GM12878 (cell line): ENCODE measurements at regions not wholly inside any gene's neighbourhood (a gene's known extent, or its start where the extent isn't known, plus 50 kb on each side); places are given as distances from the start of the nearest gene placed in this dataset.
A peak's percentile ranks its signal among the peaks of the same experiment; 100 is the strongest.

ENCODE experiments used
- ATAC-seq: fragments of 200-7000 bp; cut with Tn5 transposase; 3 replicates; pipeline ENCODE4 v1.9.1; 2020; ENCODE audit warnings: mild to moderate bottlenecking, moderate library complexity
- BruUV-seq: library from RNA; stranded (reverse); fragments of 400-500 nt; replicated peaks from 2 replicates; lab custom pipeline; 2021; lab: Mats Ljungman, UMichigan
- CTCF ChIA-PET: fragments of 300-600 bp; sonication (Branson Sonifier 250); formaldehyde crosslinking; extraction: SDS; loops from one replicate; lab custom pipeline; 2021; ENCODE audit warnings: inconsistent platforms; lab: Yijun Ruan, JAX
- POLR2A ChIA-PET: fragments of 350-600 bp; formaldehyde crosslinking; extraction: SDS; loops from one replicate; lab custom pipeline; 2021; ENCODE audit warnings: inconsistent platforms; lab: Charles Lee
- RAD21 ChIA-PET: fragments of 300-600 bp; sonication (Branson Sonifier 250); formaldehyde crosslinking; loops from one replicate; lab custom pipeline; 2023; ENCODE audit warnings: antibody characterized with exemption; ENCODE audit not compliant: unreplicated experiment; lab: Charles Lee
- SMC1A ChIA-PET: fragments of 300-600 bp; sonication (Branson Sonifier 250); formaldehyde crosslinking; loops from one replicate; lab custom pipeline; 2023; ENCODE audit not compliant: unreplicated experiment, uncharacterized antibody; lab: Charles Lee
- DNase-seq: peaks from one replicate; pipeline ENCODE4 v3.0.0-alpha.2; 2011; ENCODE audit warnings: low read depth, low spot score
- FAIRE-seq: peaks from 3 replicates; lab custom pipeline; 2011; peaks lifted over from hg19 to GRCh38; lab: Jason Lieb, UNC
- H2AFZ ChIP-seq: 2 replicates; pipeline ENCODE4 v1.6.0; 2011; ENCODE audit warnings: low read depth, low read length, control low read depth; ENCODE audit not compliant: control insufficient read depth
- H3K27ac ChIP-seq: 2 replicates; pipeline ENCODE4 v1.5.1; 2011; ENCODE audit warnings: control low read depth; ENCODE audit not compliant: control insufficient read depth, insufficient read depth
- H3K27me3 ChIP-seq, 2 experiments: replicated peaks in 1 of 2; 2 replicates each; pipeline versions ENCODE4 v1.6.0 to v1.6.1; 2011; ENCODE audit warnings: low read length in 1 of 2; ENCODE audit not compliant: control insufficient read depth in 2 of 2, insufficient read depth in 2 of 2
- H3K36me3 ChIP-seq, 2 experiments: 2 replicates each; pipeline ENCODE4 v1.5.1; 2011; ENCODE audit warnings: low read length in 1 of 2; ENCODE audit not compliant: control insufficient read depth in 2 of 2, insufficient read depth in 2 of 2
- H3K4me1 ChIP-seq: 2 replicates; pipeline ENCODE4 v1.6.1; 2011; ENCODE audit warnings: mild to moderate bottlenecking, low read length, moderate library complexity, mixed read lengths; ENCODE audit not compliant: control insufficient read depth, insufficient read depth
- H3K4me2 ChIP-seq: 2 replicates; pipeline ENCODE4 v1.6.0; 2011; ENCODE audit warnings: control low read depth; ENCODE audit not compliant: control insufficient read depth, insufficient read depth
- H3K4me3 ChIP-seq: fragments of 200-600 bp; sonication (generic); 2 replicates; pipeline ENCODE4 v1.5.1; 2016
- H3K79me2 ChIP-seq: 2 replicates; pipeline ENCODE4 v1.6.0; 2011; ENCODE audit warnings: low read length; ENCODE audit not compliant: control insufficient read depth, insufficient read depth
- H3K9ac ChIP-seq: 2 replicates; pipeline ENCODE4 v1.8.0; 2011; ENCODE audit warnings: low read length, control low read depth, mixed read lengths; ENCODE audit not compliant: control insufficient read depth, insufficient read depth
- H3K9me3 ChIP-seq: replicated peaks from 3 replicates; pipeline ENCODE4 v1.5.1; 2011; ENCODE audit warnings: mild to moderate bottlenecking, low read length; ENCODE audit not compliant: control insufficient read depth, insufficient read depth
- H4K20me1 ChIP-seq: 2 replicates; pipeline ENCODE4 v1.6.0; 2011; ENCODE audit not compliant: control insufficient read depth, insufficient read depth
- BCL11A ChIP-seq: IDR thresholded peaks from 2 replicates; pipeline ENCODE4 v1.6.1; 2011; ENCODE audit warnings: low read depth, low read length
- CHD1 ChIP-seq: IDR thresholded peaks from 2 replicates; pipeline ENCODE4 v1.6.1; 2012; ENCODE audit warnings: low read depth, low read length, improper control_type of control experiment
- FOXK2 ChIP-seq: fragments of 450-650 bp; IDR thresholded peaks from 2 replicates; pipeline ENCODE4 v1.6.1; 2017; ENCODE audit warnings: mild to moderate bottlenecking, moderate library complexity
- MTA2 ChIP-seq: fragments of 450-650 bp; IDR thresholded peaks from 2 replicates; pipeline ENCODE4 v1.6.1; 2016; ENCODE audit warnings: low read depth, mild to moderate bottlenecking, moderate library complexity
- NBN ChIP-seq: fragments of 450-650 bp; IDR thresholded peaks from 2 replicates; pipeline ENCODE4 v1.6.1; 2016
- NR2F1 ChIP-seq: fragments of 450-650 bp; conservative IDR thresholded peaks from 2 replicates; pipeline ENCODE4 v1.6.1; 2017; ENCODE audit warnings: mild to moderate bottlenecking
- POLR2AphosphoS2 ChIP-seq: IDR thresholded peaks from 2 replicates; pipeline ENCODE4 v1.6.1; 2011; ENCODE audit warnings: low read depth, mild to moderate bottlenecking, low read length, improper control_type of control experiment, moderate library complexity
- POLR2AphosphoS5 ChIP-seq: IDR thresholded peaks from 2 replicates; pipeline ENCODE4 v1.6.1; 2011; ENCODE audit warnings: mild to moderate bottlenecking, low read length, inconsistent platforms
- RAD51 ChIP-seq: fragments of 450-650 bp; IDR thresholded peaks from 2 replicates; pipeline ENCODE4 v1.6.1; 2016; ENCODE audit warnings: moderate library complexity, mild to moderate bottlenecking, inconsistent platforms
- SKIL ChIP-seq: fragments of 450-650 bp; IDR thresholded peaks from 2 replicates; pipeline ENCODE4 v1.6.1; 2017; ENCODE audit warnings: mild to moderate bottlenecking, low read depth, inconsistent platforms; ENCODE audit not compliant: poor library complexity, severe bottlenecking
- SP1 ChIP-seq: IDR thresholded peaks from one replicate; pipeline ENCODE4 v1.6.1; 2011; ENCODE audit warnings: low read depth, low read length
- SUPT20H ChIP-seq: IDR thresholded peaks from 2 replicates; pipeline ENCODE4 v1.6.1; 2011; ENCODE audit warnings: low read depth, mild to moderate bottlenecking, low read length, moderate library complexity, borderline replicate concordance; ENCODE audit not compliant: control insufficient read depth
- TARDBP ChIP-seq: IDR thresholded peaks from 2 replicates; pipeline ENCODE4 v1.6.1; 2016; ENCODE audit warnings: borderline replicate concordance
- ZBTB4 ChIP-seq: fragments of 450-650 bp; formaldehyde crosslinking; IDR thresholded peaks from 2 replicates; pipeline ENCODE4 v1.4.0; 2022; ENCODE audit warnings: mild to moderate bottlenecking, moderate library complexity
- ZNF217 ChIP-seq: fragments of 450-650 bp; IDR thresholded peaks from 2 replicates; pipeline ENCODE4 v1.6.1; 2017; ENCODE audit warnings: antibody characterized with exemption, mild to moderate bottlenecking
- WGBS: methylation state at CpG from one replicate; pipeline ENCODE4 v1.1.6; 2016; ENCODE audit warnings: low lambda C conversion rate; ENCODE audit not compliant: insufficient replicate concordance, insufficient coverage; ENCODE audit errors: missing lambda C conversion rate; 5-methylcytosine and 5-hydroxymethylcytosine counted together
- in situ Hi-C: fragments of 300-500 bp; cut with MboI; formaldehyde crosslinking; loops from 9 replicates; pipeline ENCODE4 v1.14.3; 2018; ENCODE audit warnings: mixed read lengths
- intact Hi-C: fragments of 100-400 bp; cut with micrococcal nuclease; formaldehyde crosslinking; loops from one replicate; pipeline ENCODE4 v1.14.2; 2022; ENCODE audit not compliant: unreplicated experiment

- Histone ChIP-seq H3K9me3 (no peaks in the 10 kb centered on the region; the same call in 2 of the 3 replicates), H3K27me3 (no peaks in the 10 kb centered on the region), H2AFZ (no peak overlapping the region), H3K4me1 (no peaks in the 10 kb centered on the region), H3K4me3 (no peak overlapping the region), H3K27ac (no peak overlapping the region), H3K79me2 (no peaks in the 10 kb centered on the region), H3K36me3 (no peaks in the 10 kb centered on the region), H3K9ac (no peak overlapping the region), H4K20me1 (no peaks in the 10 kb centered on the region), H3K4me2 (no peak overlapping the region)
- WGBS = 45% methylated on average over 6 of the region's 6 CpGs
- FAIRE-seq (no peak), DNase-seq (no peak), ATAC-seq (peak; percentile 59)
- intact Hi-C loops (no loop called here), in situ Hi-C loops (no loop called here)
- TF ChIP-seq SUPT20H = no peak
- TF ChIP-seq TARDBP = no peak
- no peak for TF ChIP-seq CHD1
- TF ChIP-seq BCL11A = no peak
- TF ChIP-seq NR2F1 = no peak
- no peak for TF ChIP-seq POLR2AphosphoS5
- TF ChIP-seq NBN = no peak
- BruUV-seq = no TSS peak
- ChIA-PET SMC1A (interaction anchor here (0.7 to 2.3 kb wide), 3 partner anchors 13 to 37 kb away, joined by 3 to 8 read pairs (median 4); no protein-coding TSS in a partner anchor), CTCF (no interaction called here), RAD21 (no interaction called here), POLR2A (no interaction called here)
These were observed 223.3 kb upstream of the VCX3A start for GRCh38 chrX:6758234-6758633.

GRCh38 chrX:6757631-6758030 is 222.7 kb upstream of the VCX3A start:
- ChIA-PET RAD21 (no interaction called here), POLR2A (no interaction called here), CTCF (no interaction called here), SMC1A (interaction anchor here (1.4 to 2.3 kb wide), 2 partner anchors 13 to 19 kb away, joined by 4 to 8 read pairs; no protein-coding TSS in a partner anchor)
- Histone ChIP-seq H3K4me1 (no peaks in the 10 kb centered on the region), H3K9ac (no peak overlapping the region), H3K4me3 (no peak overlapping the region), H3K9me3 (no peaks in the 10 kb centered on the region; the same call in 2 of the 3 replicates), H3K36me3 (no peaks in the 10 kb centered on the region), H3K4me2 (no peak overlapping the region), H3K27me3 (no peaks in the 10 kb centered on the region), H2AFZ (no peak overlapping the region), H3K79me2 (no peaks in the 10 kb centered on the region), H3K27ac (no peak overlapping the region), H4K20me1 (no peaks in the 10 kb centered on the region)
- in situ Hi-C loops = no loop called here
- BruUV-seq = no TSS peak
- ATAC-seq = no peak
- no peak for DNase-seq
- peak; percentile 18 for FAIRE-seq
- 69% methylated on average over 6 of the region's 6 CpGs for WGBS
- intact Hi-C loops = no loop called here
- no peak for TF ChIP-seq ZBTB4
- no peak for TF ChIP-seq POLR2AphosphoS2
- TF ChIP-seq SP1 = no peak
- TF ChIP-seq SUPT20H = no peak
- no peak for TF ChIP-seq SKIL
- no peak for TF ChIP-seq RAD51
- TF ChIP-seq MTA2 = no peak
- TF ChIP-seq ZNF217 = no peak
- TF ChIP-seq FOXK2 = no peak
